ENCODE measurements at regions not wholly inside any gene's neighbourhood (a gene's known extent, or its start where the extent isn't known, plus 50 kb on each side); places are given as distances from the start of the nearest gene placed in this dataset.

GRCh38 chr16:17832738-17833137 is 362.0 kb upstream of the XYLT1 start:
- DNase-seq (ENCODE audit: low spot score in 2 of 2) (no peak), ATAC-seq (no peak)
- H3K27ac Mint-ChIP-seq, result no peak overlapping the region
- no peak overlapping the region for H3K4me3 Mint-ChIP-seq
- H3K36me3 Mint-ChIP-seq, result no peaks in the 10 kb centered on the region
- no peaks in the 10 kb centered on the region for H3K4me1 Mint-ChIP-seq
- no peaks in the 10 kb centered on the region for H3K9me3 Mint-ChIP-seq

- DNase-seq (ENCODE audit: low spot score in 2 of 2) (no peak), ATAC-seq (no peak)
- Mint-ChIP-seq H3K4me3 (no peak overlapping the region), H3K4me1 (no peaks in the 10 kb centered on the region), H3K27ac (no peak overlapping the region), H3K9me3 (no peaks in the 10 kb centered on the region), H3K36me3 (no peaks in the 10 kb centered on the region)
These were observed 360.6 kb upstream of the XYLT1 start for GRCh38 chr16:17831330-17831729.

GRCh38 chr16:17830651-17831050 is 359.9 kb upstream of the XYLT1 start:
- Mint-ChIP-seq H3K4me1 (no peaks in the 10 kb centered on the region), H3K9me3 (no peaks in the 10 kb centered on the region), H3K36me3 (no peaks in the 10 kb centered on the region), H3K4me3 (no peak overlapping the region), H3K27ac (no peak overlapping the region)
- DNase-seq (ENCODE audit: low spot score in 2 of 2) (no peak), ATAC-seq (no peak)

- no peak for DNase-seq (ENCODE audit: low spot score in 2 of 2)
- Mint-ChIP-seq H3K36me3 (no peaks in the 10 kb centered on the region), H3K27ac (no peak overlapping the region), H3K4me1 (no peaks in the 10 kb centered on the region), H3K4me3 (no peak overlapping the region), H3K9me3 (no peaks in the 10 kb centered on the region)
- ATAC-seq, result no peak
These were observed 359.1 kb upstream of the XYLT1 start for GRCh38 chr16:17829811-17830210.

DNA sequence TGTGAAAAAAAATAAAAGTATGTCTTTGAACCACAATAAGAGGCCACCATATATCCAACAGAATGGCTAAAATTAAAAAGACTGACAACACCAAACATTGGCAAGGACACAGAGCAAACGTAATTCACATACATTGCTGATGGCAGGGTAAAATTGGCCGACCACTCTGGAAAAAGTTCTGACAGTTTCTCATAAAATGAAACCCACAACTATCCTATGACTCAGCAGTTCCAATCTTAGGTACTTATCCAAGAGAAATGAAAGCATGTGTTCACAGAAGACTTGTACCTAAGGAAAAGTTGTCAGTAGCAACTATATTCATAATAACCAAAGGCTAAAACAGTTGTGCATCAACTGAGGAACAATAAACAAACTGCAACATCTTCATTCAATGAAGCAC is 357.3 kb upstream of the XYLT1 start:
- no peak for ATAC-seq
- no peak overlapping the region for H3K27ac Mint-ChIP-seq
- H3K4me3 Mint-ChIP-seq, result no peak overlapping the region
- no peaks in the 10 kb centered on the region for H3K4me1 Mint-ChIP-seq
- no peaks in the 10 kb centered on the region for H3K9me3 Mint-ChIP-seq
- DNase-seq (ENCODE audit: low spot score in 2 of 2), result no peak
- H3K36me3 Mint-ChIP-seq, result no peaks in the 10 kb centered on the region

DNA sequence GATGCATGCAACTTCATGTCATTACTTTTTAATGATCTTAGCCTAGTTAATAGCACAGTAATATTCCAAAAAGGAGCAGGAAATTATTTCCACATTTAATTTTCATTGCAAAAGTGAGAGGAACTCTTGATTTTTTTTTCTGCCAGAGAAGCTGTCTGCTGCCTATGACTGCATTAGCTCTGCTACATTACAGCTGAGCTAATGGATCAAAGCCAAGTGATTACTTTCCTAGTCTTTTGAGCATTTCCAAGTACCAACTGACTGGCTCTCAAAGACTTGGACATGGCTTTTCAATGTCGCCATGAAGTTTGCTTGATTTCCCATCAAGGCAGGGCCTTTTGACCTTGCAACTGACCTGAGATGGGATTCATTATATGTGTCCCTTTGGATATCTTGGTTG is 356.6 kb upstream of the XYLT1 start:
- no peak for ATAC-seq
- H3K4me3 Mint-ChIP-seq, result no peak overlapping the region
- no peaks in the 10 kb centered on the region for H3K9me3 Mint-ChIP-seq
- no peak overlapping the region for H3K27ac Mint-ChIP-seq
- H3K4me1 Mint-ChIP-seq, result no peaks in the 10 kb centered on the region
- no peaks in the 10 kb centered on the region for H3K36me3 Mint-ChIP-seq
- DNase-seq (ENCODE audit: low spot score in 2 of 2), result no peak

- Mint-ChIP-seq H3K36me3 (no peaks in the 10 kb centered on the region), H3K27ac (no peak overlapping the region), H3K4me3 (no peak overlapping the region), H3K9me3 (peaks cover 4% of the 10 kb centered on the region), H3K4me1 (no peaks in the 10 kb centered on the region)
- ATAC-seq (no peak), DNase-seq (ENCODE audit: low spot score in 2 of 2) (no peak)
These were observed 347.2 kb upstream of the XYLT1 start for GRCh38 chr16:17817943-17818342.

GRCh38 chr16:17817260-17817659 is 346.5 kb upstream of the XYLT1 start:
- H3K27ac Mint-ChIP-seq, result no peak overlapping the region
- no peaks in the 10 kb centered on the region for H3K36me3 Mint-ChIP-seq
- H3K4me3 Mint-ChIP-seq, result no peak overlapping the region
- ATAC-seq (no peak), DNase-seq (ENCODE audit: low spot score in 2 of 2) (no peak)
- H3K9me3 Mint-ChIP-seq, result peaks cover 4% of the 10 kb centered on the region
- no peaks in the 10 kb centered on the region for H3K4me1 Mint-ChIP-seq

DNA sequence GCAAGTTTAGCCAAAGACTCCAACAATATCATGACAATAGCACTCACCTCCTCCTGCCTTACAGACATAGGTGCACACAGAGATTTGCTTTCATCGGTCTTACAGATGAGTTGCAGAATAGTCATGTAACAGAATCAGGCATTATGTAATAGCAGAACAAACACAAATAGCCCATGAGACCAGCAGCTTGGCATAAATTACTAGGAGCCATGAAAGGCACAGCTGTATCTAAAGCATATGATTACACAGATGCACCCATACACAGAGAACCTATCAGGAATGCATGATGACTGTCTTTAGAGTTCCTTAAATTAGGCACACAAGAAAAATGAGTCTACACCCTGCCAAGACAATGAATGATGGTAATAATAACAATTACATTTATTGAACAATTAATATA is 342.0 kb upstream of the XYLT1 start:
- Mint-ChIP-seq H3K4me1 (no peaks in the 10 kb centered on the region), H3K27ac (no peak overlapping the region), H3K4me3 (no peak overlapping the region), H3K36me3 (no peaks in the 10 kb centered on the region), H3K9me3 (peaks cover 4% of the 10 kb centered on the region)
- no peak for ATAC-seq
- no peak for DNase-seq (ENCODE audit: low spot score in 2 of 2)

DNA sequence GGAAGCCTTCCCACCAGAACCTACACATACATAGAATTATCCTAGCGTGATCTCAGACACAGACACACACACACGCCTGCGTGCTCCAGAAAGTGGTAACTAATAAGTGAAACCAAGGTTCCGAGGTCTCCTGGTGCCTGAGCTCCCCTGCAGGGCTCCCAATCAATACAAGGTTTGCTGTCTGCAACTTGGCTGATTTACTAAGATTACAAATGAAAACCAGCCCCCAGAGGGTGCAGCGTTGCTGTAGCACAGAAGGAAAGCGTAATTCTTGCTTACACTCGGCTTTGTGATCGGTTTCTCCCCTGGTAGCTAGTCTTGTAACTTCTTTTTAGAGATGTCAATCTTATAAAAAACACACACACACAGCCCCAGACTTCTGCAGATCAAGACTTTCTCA is 334.1 kb upstream of the XYLT1 start:
- H3K27ac Mint-ChIP-seq, result no peak overlapping the region
- H3K36me3 Mint-ChIP-seq, result no peaks in the 10 kb centered on the region
- no peaks in the 10 kb centered on the region for H3K4me1 Mint-ChIP-seq
- H3K9me3 Mint-ChIP-seq, result no peaks in the 10 kb centered on the region
- no peak overlapping the region for H3K4me3 Mint-ChIP-seq
- ATAC-seq (no peak), DNase-seq (ENCODE audit: low spot score in 2 of 2) (no peak)

- H3K4me1 Mint-ChIP-seq, result no peaks in the 10 kb centered on the region
- DNase-seq (ENCODE audit: low spot score in 2 of 2), result no peak
- ATAC-seq, result no peak
These were observed 333.1 kb upstream of the XYLT1 start for GRCh38 chr16:17803625-17804410.

DNA sequence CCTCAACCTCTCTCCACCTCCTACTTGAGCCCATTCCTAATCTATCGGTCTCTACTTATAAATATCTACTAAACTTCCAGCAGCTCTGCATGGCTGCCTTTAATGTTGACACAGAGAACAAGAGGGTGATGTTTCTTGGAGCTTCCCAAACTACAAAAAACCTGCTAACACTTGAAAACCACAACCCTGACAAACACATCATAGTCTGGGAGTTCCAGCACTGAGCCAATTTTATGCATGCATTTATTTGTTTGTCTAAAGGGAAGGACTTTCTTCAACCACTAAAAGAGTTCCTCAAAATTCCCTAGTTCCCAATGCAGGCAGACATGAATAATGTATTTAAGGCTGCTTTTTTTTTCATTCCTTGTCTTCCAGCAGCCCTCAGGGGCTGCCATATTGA is 331.8 kb upstream of the XYLT1 start:
- Mint-ChIP-seq H3K36me3 (no peaks in the 10 kb centered on the region), H3K9me3 (no peaks in the 10 kb centered on the region), H3K27ac (no peak overlapping the region), H3K4me1 (no peaks in the 10 kb centered on the region), H3K4me3 (no peak overlapping the region)
- no peak for DNase-seq (ENCODE audit: low spot score in 2 of 2)
- ATAC-seq, result no peak

More at GRCh38 chr16:17803625-17804410, 333.1 kb upstream of the XYLT1 start:
- Mint-ChIP-seq H3K9me3 (no peaks in the 10 kb centered on the region), H3K4me3 (no peak overlapping the region), H3K27ac (no peak overlapping the region), H3K36me3 (no peaks in the 10 kb centered on the region)

DNA sequence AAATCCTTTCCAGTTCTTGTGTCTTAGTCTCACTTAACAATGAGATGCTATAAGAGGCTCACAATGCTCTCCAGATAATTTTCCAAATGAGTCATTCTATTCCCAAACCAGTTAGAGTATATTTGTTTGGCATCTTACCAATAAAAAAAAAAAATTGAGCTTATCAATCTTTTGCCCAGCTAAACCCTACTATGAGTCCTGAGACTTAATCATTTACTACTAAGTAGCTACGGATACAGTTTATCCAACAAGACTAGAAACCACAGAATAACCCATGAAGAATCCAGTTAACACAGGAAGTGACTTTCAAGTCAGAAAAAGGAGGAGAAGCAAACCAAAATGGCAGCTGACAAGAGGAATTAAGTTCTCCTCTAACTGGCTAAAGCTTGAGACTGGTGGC is 330.3 kb upstream of the XYLT1 start:
- Mint-ChIP-seq H3K9me3 (no peaks in the 10 kb centered on the region), H3K4me3 (no peak overlapping the region), H3K4me1 (no peaks in the 10 kb centered on the region), H3K27ac (no peak overlapping the region), H3K36me3 (no peaks in the 10 kb centered on the region)
- DNase-seq (ENCODE audit: low spot score in 2 of 2) (no peak), ATAC-seq (no peak)

GRCh38 chr16:17798716-17799115 is 328.0 kb upstream of the XYLT1 start:
- no peak for DNase-seq (ENCODE audit: low spot score in 2 of 2)
- no peaks in the 10 kb centered on the region for H3K9me3 Mint-ChIP-seq
- H3K27ac Mint-ChIP-seq, result no peak overlapping the region
- ATAC-seq, result no peak
- H3K36me3 Mint-ChIP-seq, result no peaks in the 10 kb centered on the region
- H3K4me3 Mint-ChIP-seq, result no peak overlapping the region
- H3K4me1 Mint-ChIP-seq, result no peaks in the 10 kb centered on the region

DNA sequence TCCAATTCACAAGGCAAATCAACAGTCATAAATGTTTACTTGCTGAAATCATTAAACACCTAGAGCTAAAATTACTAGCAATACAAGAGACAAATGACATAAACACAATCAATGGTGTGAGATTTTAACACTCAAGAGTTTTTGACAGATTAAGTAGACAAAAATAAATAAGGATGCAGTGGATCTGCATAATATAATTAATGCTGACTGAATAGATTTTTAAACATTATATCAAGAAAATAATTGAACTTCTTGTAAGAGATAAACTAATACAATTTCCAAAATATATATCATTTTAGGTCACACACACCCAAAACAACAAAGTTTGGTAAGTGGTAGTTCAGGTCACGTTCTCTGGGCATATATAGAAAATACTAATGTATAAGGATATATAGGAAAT is 322.6 kb upstream of the XYLT1 start:
- no peak for DNase-seq (ENCODE audit: low spot score in 2 of 2)
- no peaks in the 10 kb centered on the region for H3K9me3 Mint-ChIP-seq
- no peak for ATAC-seq
- no peak overlapping the region for H3K27ac Mint-ChIP-seq
- no peaks in the 10 kb centered on the region for H3K36me3 Mint-ChIP-seq
- H3K4me1 Mint-ChIP-seq, result no peaks in the 10 kb centered on the region
- H3K4me3 Mint-ChIP-seq, result no peak overlapping the region

DNA sequence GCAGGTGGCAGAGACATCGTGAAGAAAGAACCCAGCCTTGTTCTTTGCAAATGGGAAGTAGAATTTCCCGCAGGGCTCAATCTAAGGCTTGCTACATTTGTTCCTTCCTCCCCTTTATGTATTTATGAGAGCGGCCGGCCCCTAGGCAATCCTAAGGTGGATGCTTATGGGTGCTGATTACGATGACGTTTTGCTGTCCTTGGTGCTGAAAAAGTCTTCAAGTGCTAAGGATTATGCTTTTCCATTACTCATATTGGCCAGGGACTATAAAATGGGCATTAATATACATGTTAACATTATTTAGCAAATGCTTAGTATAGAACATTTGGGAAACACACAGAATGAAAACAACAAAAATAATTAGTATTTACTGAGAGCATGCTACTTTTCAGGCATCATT is 313.3 kb upstream of the XYLT1 start:
- no peak overlapping the region for H3K4me3 Mint-ChIP-seq
- H3K36me3 Mint-ChIP-seq, result no peaks in the 10 kb centered on the region
- no peak for ATAC-seq
- DNase-seq (ENCODE audit: low spot score in 2 of 2), result no peak
- no peak overlapping the region for H3K27ac Mint-ChIP-seq
- no peaks in the 10 kb centered on the region for H3K4me1 Mint-ChIP-seq
- H3K9me3 Mint-ChIP-seq, result no peaks in the 10 kb centered on the region

DNA sequence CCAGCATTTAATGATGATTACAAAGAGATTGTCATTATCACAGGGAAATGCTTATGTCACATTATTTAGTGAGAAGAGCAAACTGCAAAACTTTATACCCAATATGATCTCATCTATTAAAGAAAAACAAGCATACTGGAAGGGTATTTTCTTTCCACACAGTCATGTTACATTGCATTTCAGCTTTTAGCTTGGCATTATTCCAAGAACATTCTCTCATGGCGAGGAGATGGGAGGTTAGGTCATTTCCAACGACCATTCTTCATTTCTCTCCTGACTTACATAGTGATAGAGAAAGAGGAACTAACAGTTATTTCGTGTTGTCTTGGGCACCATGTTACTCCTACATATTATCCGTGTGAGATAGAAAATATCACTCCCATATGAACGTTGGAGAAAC is 309.4 kb upstream of the XYLT1 start:
- Mint-ChIP-seq H3K9me3 (no peaks in the 10 kb centered on the region), H3K4me3 (no peak overlapping the region), H3K27ac (no peak overlapping the region), H3K4me1 (no peaks in the 10 kb centered on the region), H3K36me3 (no peaks in the 10 kb centered on the region)
- ATAC-seq (no peak), DNase-seq (ENCODE audit: low spot score in 2 of 2) (no peak)

Data from stimulated activated effector memory CD8-positive, alpha-beta T cell treated with anti-CD3 and anti-CD28 coated beads, Interleukin-12 subunit alpha, Interleukin-12 subunit beta, amount 100 ng/mL, for 72 hours (primary cell).